SK-MEL-5 (cell line): ENCODE measurements at regions not wholly inside any gene's neighbourhood (a gene's known extent, or its start where the extent isn't known, plus 50 kb on each side); places are given as distances from the start of the nearest gene placed in this dataset.
"Not testable (repeated sequence)": the region's sequence is repeated elsewhere in the genome, so short reads cannot be mapped to it uniquely, and the experiment has no call there.

Experiments
- DNase-seq: peaks from one replicate; pipeline ENCODE4 v3.0.0-alpha.2; 2016; ENCODE audit warnings: low read depth, low spot score
- in situ Hi-C: cut with HindIII; loops from 2 replicates; pipeline ENCODE4 v1.10.0; 2016; ENCODE audit warnings: low sequenced_read_pairs, high pct_unique_total_duplicates, low pct_unique_long_range_greater_than_20kb

- in situ Hi-C loops, DNase-seq: not testable (repeated sequence)
Measured at GRCh38 chr6:81344026-81344425, 408.5 kb downstream of the TENT5A start.

- no peak for DNase-seq
- in situ Hi-C loops: no loop called here
Measured at GRCh38 chr6:81340946-81341345, 411.5 kb downstream of the TENT5A start.

GRCh38 chr6:81331526-81331925 lies 421.0 kb downstream of the TENT5A start:
- no peak for DNase-seq
- in situ Hi-C loops: no loop called here

- in situ Hi-C loops: no loop called here
- DNase-seq: no peak
Measured at GRCh38 chr6:81328700-81329099, 423.8 kb downstream of the TENT5A start.

- no peak for DNase-seq
- in situ Hi-C loops: no loop called here
Measured at GRCh38 chr6:81326881-81327561, 425.5 kb downstream of the TENT5A start.

GRCh38 chr6:81309811-81310210 lies 442.7 kb downstream of the TENT5A start:
- DNase-seq: no peak
- in situ Hi-C loops: no loop called here

GRCh38 chr6:81308577-81309279 lies 443.8 kb downstream of the TENT5A start:
- in situ Hi-C loops: no loop called here
- DNase-seq: no peak

- DNase-seq: no peak
- in situ Hi-C loops: no loop called here
Measured at GRCh38 chr6:81307651-81308214, 444.7 kb downstream of the TENT5A start.

- in situ Hi-C loops: no loop called here
- no peak for DNase-seq
Measured at GRCh38 chr6:81304466-81304865, 448.0 kb downstream of the TENT5A start.

GRCh38 chr6:81300961-81301360 lies 451.5 kb downstream of the TENT5A start:
- DNase-seq: no peak
- in situ Hi-C loops: no loop called here

GRCh38 chr6:81298751-81299150 lies 453.7 kb downstream of the TENT5A start:
- in situ Hi-C loops: no loop called here
- DNase-seq: no peak

- in situ Hi-C loops: no loop called here
- no peak for DNase-seq
Measured at GRCh38 chr6:81295310-81295709, 457.2 kb downstream of the TENT5A start.

- in situ Hi-C loops: no loop called here
- no peak for DNase-seq
Measured at GRCh38 chr6:81293896-81294295, 458.6 kb downstream of the TENT5A start.

GRCh38 chr6:81289229-81289628 lies 463.3 kb downstream of the TENT5A start:
- in situ Hi-C loops: no loop called here
- DNase-seq: no peak

- DNase-seq: peak; percentile 71
- in situ Hi-C loops: no loop called here
Measured at GRCh38 chr6:81265106-81265505, 487.4 kb downstream of the TENT5A start.

GRCh38 chr6:81263531-81264168 lies 488.8 kb downstream of the TENT5A start:
- in situ Hi-C loops: no loop called here
- DNase-seq: no peak

- no peak for DNase-seq
- in situ Hi-C loops: no loop called here
Measured at GRCh38 chr6:81262656-81263055, 489.8 kb downstream of the TENT5A start.

- DNase-seq, in situ Hi-C loops: not testable (repeated sequence)
Measured at GRCh38 chr6:81256223-81256622, 496.3 kb downstream of the TENT5A start.
